H9 (cell line): ENCODE measurements at regions not wholly inside any gene's neighbourhood (a gene's known extent, or its start where the extent isn't known, plus 50 kb on each side); places are given as distances from the start of the nearest gene placed in this dataset.

Experiments used
- DNase-seq: peaks from one replicate; pipeline ENCODE4 v3.0.0-alpha.2; 2017
- H2AFZ ChIP-seq: one replicate; pipeline ENCODE4 v1.6.1; 2013; ENCODE audit warnings: mild to moderate bottlenecking, low read length, control low read depth, moderate library complexity
- H2AK5ac ChIP-seq: 2 replicates; pipeline ENCODE4 v1.6.1; 2013; ENCODE audit warnings: low read length, control low read depth, mixed read lengths; ENCODE audit not compliant: insufficient read length
- H2BK120ac ChIP-seq: one replicate; pipeline ENCODE4 v1.6.1; 2013; ENCODE audit warnings: low read depth, mild to moderate bottlenecking, low read length, control low read depth, inconsistent platforms; ENCODE audit not compliant: poor library complexity, severe bottlenecking
- H2BK12ac ChIP-seq: 2 replicates; pipeline ENCODE4 v1.6.1; 2013; ENCODE audit warnings: low read length, control low read depth, mixed read lengths, low read depth; ENCODE audit not compliant: insufficient read length
- H2BK15ac ChIP-seq: 2 replicates; pipeline ENCODE4 v1.6.1; 2013; ENCODE audit warnings: low read depth, low read length, control low read depth
- H2BK20ac ChIP-seq: one replicate; pipeline ENCODE4 v1.6.1; 2013; ENCODE audit warnings: low read depth, mild to moderate bottlenecking, low read length, control low read depth, inconsistent platforms; ENCODE audit not compliant: poor library complexity, severe bottlenecking
- H2BK5ac ChIP-seq: 2 replicates; pipeline ENCODE4 v1.6.1; 2013; ENCODE audit warnings: low read length, control low read depth, mixed read lengths; ENCODE audit not compliant: insufficient read length
- H3K14ac ChIP-seq: 2 replicates; pipeline ENCODE4 v1.6.1; 2013; ENCODE audit warnings: low read length, control low read depth; ENCODE audit not compliant: insufficient read depth
- H3K18ac ChIP-seq: 2 replicates; pipeline ENCODE4 v1.6.1; 2013; ENCODE audit warnings: low read depth, mild to moderate bottlenecking, mixed read lengths, low read length, control low read depth; ENCODE audit not compliant: insufficient read length
- H3K23ac ChIP-seq: 2 replicates; pipeline ENCODE4 v1.6.1; 2013; ENCODE audit warnings: low read length, control low read depth, mixed read lengths, low read depth; ENCODE audit not compliant: insufficient read length
- H3K23me2 ChIP-seq: 2 replicates; pipeline ENCODE4 v1.6.1; 2013; ENCODE audit warnings: low read depth, mild to moderate bottlenecking, mixed read lengths, low read length, control low read depth; ENCODE audit not compliant: insufficient read length, poor library complexity, severe bottlenecking
- H3K27ac ChIP-seq: 2 replicates; pipeline ENCODE4 v1.5.1; 2013; ENCODE audit warnings: low read length, control low read depth, mixed read lengths, low read depth; ENCODE audit not compliant: insufficient read length
- H3K27me3 ChIP-seq: 2 replicates; pipeline ENCODE4 v1.6.1; 2013; ENCODE audit warnings: low read length, control low read depth, inconsistent platforms; ENCODE audit not compliant: insufficient read depth
- H3K4ac ChIP-seq: 2 replicates; pipeline ENCODE4 v1.6.1; 2013; ENCODE audit warnings: low read depth, mild to moderate bottlenecking, control low read depth, inconsistent platforms, low read length, moderate library complexity
- H3K4me1 ChIP-seq: 2 replicates; pipeline ENCODE4 v1.6.1; 2013; ENCODE audit warnings: low read length, control low read depth, inconsistent platforms; ENCODE audit not compliant: insufficient read depth
- H3K4me2 ChIP-seq: 2 replicates; pipeline ENCODE4 v1.6.1; 2013; ENCODE audit warnings: low read length, control low read depth, mixed read lengths; ENCODE audit not compliant: insufficient read length, insufficient read depth
- H3K56ac ChIP-seq: 2 replicates; pipeline ENCODE4 v1.6.1; 2013; ENCODE audit warnings: low read depth, mild to moderate bottlenecking, mixed read lengths, low read length, control low read depth; ENCODE audit not compliant: insufficient read length
- H3K79me1 ChIP-seq: 2 replicates; pipeline ENCODE4 v1.6.1; 2013; ENCODE audit warnings: low read depth, mild to moderate bottlenecking, moderate library complexity, low read length, control low read depth, inconsistent platforms; ENCODE audit not compliant: insufficient read depth, poor library complexity, severe bottlenecking
- H3K79me2 ChIP-seq: 2 replicates; pipeline ENCODE4 v1.6.1; 2013; ENCODE audit warnings: low read length, control low read depth, inconsistent platforms; ENCODE audit not compliant: insufficient read depth
- H3K9ac ChIP-seq: 2 replicates; pipeline ENCODE4 v1.6.1; 2013; ENCODE audit warnings: low read length, control low read depth, mixed read lengths; ENCODE audit not compliant: insufficient read length; ENCODE audit errors: extremely low read depth
- H3K9me3 ChIP-seq: one replicate; pipeline ENCODE4 v1.6.1; 2013; ENCODE audit warnings: low read depth, low read length, inconsistent platforms; ENCODE audit not compliant: control insufficient read depth
- H3T11ph ChIP-seq: one replicate; pipeline ENCODE4 v1.6.1; 2013; ENCODE audit warnings: mild to moderate bottlenecking, low read length, control low read depth, inconsistent platforms
- H4K20me1 ChIP-seq: one replicate; pipeline ENCODE4 v1.6.1; 2013; ENCODE audit not compliant: control insufficient read depth, insufficient read length, insufficient read depth
- H4K5ac ChIP-seq: 2 replicates; pipeline ENCODE4 v1.6.1; 2013; ENCODE audit warnings: low read depth, mild to moderate bottlenecking, mixed read lengths, low read length, control low read depth; ENCODE audit not compliant: insufficient read length
- H4K8ac ChIP-seq: replicated peaks from 2 replicates; pipeline ENCODE4 v1.6.1; 2013; ENCODE audit warnings: low read length, control low read depth, mixed read lengths, low read depth; ENCODE audit not compliant: insufficient read length
- H4K91ac ChIP-seq: 2 replicates; pipeline ENCODE4 v1.6.1; 2013; ENCODE audit warnings: low read depth, mild to moderate bottlenecking, moderate library complexity, mixed read lengths, low read length, control low read depth; ENCODE audit not compliant: insufficient read length
- H3K27ac Mint-ChIP-seq, 3 experiments: 2 replicates in 2 of 3; 3 replicates in 1 of 3; pipeline ENCODE4 v1.8.0; 2020 to 2021; ENCODE audit warnings: mixed read lengths in 3 of 3, mild to moderate bottlenecking in 1 of 3, moderate library complexity in 1 of 3
- H3K27me3 Mint-ChIP-seq: 2 replicates; pipeline ENCODE4 v1.8.0; 2021; ENCODE audit warnings: low read depth, mild to moderate bottlenecking, moderate library complexity, mixed read lengths
- H3K36me3 Mint-ChIP-seq, 3 experiments: 2 replicates in 2 of 3; 3 replicates in 1 of 3; pipeline ENCODE4 v1.8.0; 2020 to 2021; ENCODE audit warnings: low read depth in 3 of 3, mixed read lengths in 3 of 3; ENCODE audit not compliant: insufficient read depth in 1 of 3
- H3K4me1 Mint-ChIP-seq, 2 experiments: 2 replicates each; pipeline ENCODE4 v1.8.0; 2020; ENCODE audit warnings: mixed read lengths in 2 of 2
- H3K4me3 Mint-ChIP-seq, 2 experiments: 2 replicates in 1 of 2; 3 replicates in 1 of 2; pipeline ENCODE4 v1.8.0; 2020 to 2021; ENCODE audit warnings: mild to moderate bottlenecking in 2 of 2, mixed read lengths in 2 of 2, moderate library complexity in 1 of 2
- H3K9me3 Mint-ChIP-seq, 2 experiments: 2 replicates in 1 of 2; 3 replicates in 1 of 2; pipeline ENCODE4 v1.8.0; 2020; ENCODE audit warnings: mild to moderate bottlenecking in 2 of 2, mixed read lengths in 2 of 2, moderate library complexity in 1 of 2
- WGBS: extraction: QIAGEN DNeasy Blood & Tissue Kit; methylation state at CpG from one replicate; pipeline ENCODE4 v1.1.7; 2013; ENCODE audit warnings: missing lambda C conversion rate, low lambda C conversion rate, mixed read lengths; ENCODE audit not compliant: insufficient read length; ENCODE audit errors: extremely low coverage; 5-methylcytosine and 5-hydroxymethylcytosine counted together
- TF ChIP-seq, protein P1 (sequence below): fragments of 200-600 bp; sonication (generic); conservative IDR thresholded peaks from 3 replicates; pipeline ENCODE4 v1.8.0; 2021; ENCODE audit warnings: antibody characterized with exemption, mild to moderate bottlenecking

DNA sequence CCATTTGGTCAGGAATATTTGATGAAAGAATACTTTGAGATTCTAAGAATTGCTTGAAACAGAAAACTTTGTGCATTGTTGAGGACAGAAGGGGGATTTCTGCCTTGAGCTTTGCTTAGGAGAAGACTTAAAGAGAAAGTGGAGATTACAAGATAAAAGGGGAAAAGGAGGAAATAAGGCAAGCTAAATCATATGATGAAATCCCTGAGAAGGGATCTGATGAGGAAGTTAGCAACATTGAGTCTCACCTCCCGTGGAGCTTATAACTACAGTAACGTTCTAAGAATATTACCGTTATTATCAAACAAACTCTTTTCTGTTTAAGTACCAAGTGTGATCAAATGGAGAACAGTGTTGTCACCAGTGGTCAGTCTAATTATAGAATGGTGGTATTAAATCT is 414.7 kb upstream of the NAALADL2 start:
- Histone ChIP-seq H3K27me3 (no peaks in the 10 kb centered on the region), H3K23me2 (peaks cover 9% of the 10 kb centered on the region), H4K8ac (no peak overlapping the region), H4K91ac (no peak overlapping the region), H3K18ac (no peak overlapping the region), H3K56ac (no peak overlapping the region), H3K9me3 (peaks cover 5% of the 10 kb centered on the region), H2BK12ac (no peak overlapping the region), H2BK120ac (no peak overlapping the region), H3K27ac (no peak overlapping the region), H3K4ac (no peak overlapping the region), H3K79me1 (no peaks in the 10 kb centered on the region), H2BK5ac (no peak overlapping the region), H3K4me2 (no peak overlapping the region), H2AK5ac (no peak overlapping the region), H2AFZ (no peak overlapping the region), H3K9ac (no peak overlapping the region), H4K20me1 (no peaks in the 10 kb centered on the region), H2BK15ac (no peak overlapping the region), H3K79me2 (no peaks in the 10 kb centered on the region; the same call in 1 of the 2 replicates), H3K23ac (no peak overlapping the region), H4K5ac (no peak overlapping the region), H3K14ac (no peak overlapping the region), H3T11ph (no peak overlapping the region), H2BK20ac (no peak overlapping the region), H3K4me1 (no peaks in the 10 kb centered on the region; the same call in 1 of the 2 replicates)
- WGBS: no CpG with 5 or more reads among the region's 3 CpGs
- H3K9me3 Mint-ChIP-seq: peaks cover 15 to 17% of the 10 kb centered on the region in 2 experiments
- peaks cover 16 to 24% (median 19%) of the 10 kb centered on the region in 3 experiments for H3K36me3 Mint-ChIP-seq
- peaks cover 10 to 18% of the 10 kb centered on the region in 2 experiments for H3K4me1 Mint-ChIP-seq
- no peaks in the 10 kb centered on the region for H3K27me3 Mint-ChIP-seq
- DNase-seq: no peak
- H3K27ac Mint-ChIP-seq: no peak overlapping the region
- H3K4me3 Mint-ChIP-seq: no peak overlapping the region
- TF ChIP-seq, protein P1, sequence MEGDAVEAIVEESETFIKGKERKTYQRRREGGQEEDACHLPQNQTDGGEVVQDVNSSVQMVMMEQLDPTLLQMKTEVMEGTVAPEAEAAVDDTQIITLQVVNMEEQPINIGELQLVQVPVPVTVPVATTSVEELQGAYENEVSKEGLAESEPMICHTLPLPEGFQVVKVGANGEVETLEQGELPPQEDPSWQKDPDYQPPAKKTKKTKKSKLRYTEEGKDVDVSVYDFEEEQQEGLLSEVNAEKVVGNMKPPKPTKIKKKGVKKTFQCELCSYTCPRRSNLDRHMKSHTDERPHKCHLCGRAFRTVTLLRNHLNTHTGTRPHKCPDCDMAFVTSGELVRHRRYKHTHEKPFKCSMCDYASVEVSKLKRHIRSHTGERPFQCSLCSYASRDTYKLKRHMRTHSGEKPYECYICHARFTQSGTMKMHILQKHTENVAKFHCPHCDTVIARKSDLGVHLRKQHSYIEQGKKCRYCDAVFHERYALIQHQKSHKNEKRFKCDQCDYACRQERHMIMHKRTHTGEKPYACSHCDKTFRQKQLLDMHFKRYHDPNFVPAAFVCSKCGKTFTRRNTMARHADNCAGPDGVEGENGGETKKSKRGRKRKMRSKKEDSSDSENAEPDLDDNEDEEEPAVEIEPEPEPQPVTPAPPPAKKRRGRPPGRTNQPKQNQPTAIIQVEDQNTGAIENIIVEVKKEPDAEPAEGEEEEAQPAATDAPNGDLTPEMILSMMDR: no peak
